Fibroblast of the aortic adventitia (primary cell): ENCODE measurements at regions not wholly inside any gene's neighbourhood (a gene's known extent, or its start where the extent isn't known, plus 50 kb on each side); places are given as distances from the start of the nearest gene placed in this dataset.
"Not testable (repeated sequence)": the region's sequence is repeated elsewhere in the genome, so short reads cannot be mapped to it uniquely, and the experiment has no call there.

ENCODE experiments used
- DNase-seq: peaks from one replicate; pipeline ENCODE4 v3.0.0-alpha.2; 2010; ENCODE audit warnings: low read depth
- H3K4me3 ChIP-seq: 2 replicates; pipeline ENCODE4 v1.5.1; 2011; ENCODE audit warnings: low read depth, mild to moderate bottlenecking, control low read depth, low read length, moderate library complexity
- CTCF ChIP-seq: IDR thresholded peaks from 2 replicates; pipeline ENCODE4 v1.5.1; 2011; ENCODE audit warnings: mild to moderate bottlenecking, low read length, control low read depth, inconsistent platforms; ENCODE audit not compliant: insufficient read depth

DNA sequence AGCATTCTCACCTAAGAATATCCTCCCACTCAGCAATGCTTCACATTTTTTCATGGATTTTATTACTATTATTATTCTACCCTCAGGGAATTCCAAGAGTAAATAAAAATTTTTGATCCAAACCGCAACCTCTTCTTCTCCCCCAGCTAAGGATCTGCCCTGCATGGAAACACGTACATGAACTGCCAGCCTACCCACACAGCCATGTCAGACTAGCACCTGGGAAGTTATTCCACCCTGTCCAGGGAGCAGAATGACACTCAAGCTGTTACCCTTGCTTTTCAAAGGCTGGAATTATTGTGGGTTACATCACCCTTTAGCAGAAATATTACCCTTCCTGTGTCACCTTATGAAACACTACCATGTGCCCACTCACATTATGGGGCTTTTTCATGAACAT lies 227.3 kb upstream of the USP15 start:
- no peak for DNase-seq
- TF ChIP-seq CTCF: no peak
- H3K4me3 ChIP-seq: no peak overlapping the region

GRCh38 chr12:62044450-62045135 lies 215.6 kb upstream of the USP15 start:
- H3K4me3 ChIP-seq: no peak overlapping the region
- TF ChIP-seq CTCF: no peak
- DNase-seq: no peak

GRCh38 chr12:62045211-62045610 lies 215.0 kb upstream of the USP15 start:
- no peak overlapping the region for H3K4me3 ChIP-seq
- no peak for TF ChIP-seq CTCF
- no peak for DNase-seq

DNA sequence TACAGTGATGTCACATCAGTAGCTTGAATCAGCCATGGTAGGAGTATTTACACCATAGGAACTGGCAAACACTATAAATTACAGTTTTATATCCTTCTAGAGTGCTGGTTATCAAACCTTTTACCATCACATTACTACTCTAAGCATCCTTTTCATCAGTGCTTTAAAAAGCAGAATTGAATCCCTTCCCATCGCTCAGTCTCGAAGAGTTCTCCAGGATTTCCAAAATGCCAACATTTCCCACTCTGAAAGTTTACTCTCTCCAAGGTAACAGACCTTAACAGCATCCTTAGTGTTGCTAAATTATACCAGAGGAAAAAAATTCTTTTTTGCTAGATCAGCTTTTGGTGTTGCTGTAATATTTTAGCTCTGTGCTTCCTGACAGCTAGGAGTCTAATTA lies 209.4 kb upstream of the USP15 start:
- H3K4me3 ChIP-seq: no peak overlapping the region
- no peak for DNase-seq
- TF ChIP-seq CTCF: no peak

- DNase-seq: no peak
- H3K4me3 ChIP-seq: no peak overlapping the region
- TF ChIP-seq CTCF: no peak
Observed at GRCh38 chr12:62069976-62070375, 190.2 kb upstream of the USP15 start.

- H3K4me3 ChIP-seq, DNase-seq: not testable (repeated sequence)
Observed at GRCh38 chr12:62073236-62073635, 187.0 kb upstream of the USP15 start.

GRCh38 chr12:62075870-62076269 lies 184.3 kb upstream of the USP15 start:
- H3K4me3 ChIP-seq: no peak overlapping the region
- TF ChIP-seq CTCF: no peak
- DNase-seq: no peak
